ENCODE measurements at regions not wholly inside any gene's neighbourhood (a gene's known extent, or its start where the extent isn't known, plus 50 kb on each side); places are given as distances from the start of the nearest gene placed in this dataset.

- no peak for DNase-seq
These were observed 368.1 kb downstream of the ZEB2 start for GRCh38 chr2:144151851-144152250.

GRCh38 chr2:144151405-144151804, 368.5 kb downstream of the ZEB2 start:
- DNase-seq, result no peak

DNA sequence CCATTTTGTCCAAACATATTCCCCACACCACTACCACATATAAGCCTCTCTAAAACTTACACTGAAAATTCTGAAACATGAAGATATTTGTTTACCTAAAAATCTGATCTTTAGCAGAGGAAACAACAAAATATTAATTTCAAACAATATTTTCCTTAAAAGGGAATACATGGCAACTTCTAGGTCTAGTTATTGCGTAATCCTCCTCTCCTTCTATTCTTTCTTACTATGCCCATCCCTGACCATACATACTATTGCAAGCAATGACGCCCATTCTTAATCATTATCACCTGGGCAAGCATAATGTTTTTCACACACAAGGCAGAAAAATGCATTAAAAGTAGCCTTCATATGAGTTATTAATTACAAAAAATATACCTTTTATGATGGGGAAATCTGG, 372.6 kb downstream of the ZEB2 start:
- DNase-seq, result no peak

GRCh38 chr2:144146876-144147275, 373.0 kb downstream of the ZEB2 start:
- no peak for DNase-seq

DNA sequence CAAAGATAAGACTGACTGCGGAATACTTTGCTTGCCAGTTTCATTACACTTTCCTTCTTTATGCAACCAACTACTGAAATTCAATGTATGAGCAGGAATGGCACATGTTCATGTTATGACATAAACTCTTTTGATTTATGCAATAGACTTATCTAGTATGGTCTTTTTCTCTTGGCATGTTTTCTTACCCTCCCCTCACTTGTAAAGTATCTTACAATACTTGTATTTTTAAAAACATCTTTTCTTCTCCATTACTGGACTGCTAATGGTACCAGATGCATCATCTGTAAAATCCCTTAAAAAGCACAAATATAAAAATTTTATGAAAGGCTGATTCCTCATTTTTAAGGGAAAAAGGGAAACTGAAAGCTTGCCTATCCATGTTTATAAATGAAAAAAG, 373.8 kb downstream of the ZEB2 start:
- DNase-seq, result no peak

- no peak for DNase-seq
These were observed 376.4 kb downstream of the ZEB2 start for GRCh38 chr2:144143294-144144151.

DNA sequence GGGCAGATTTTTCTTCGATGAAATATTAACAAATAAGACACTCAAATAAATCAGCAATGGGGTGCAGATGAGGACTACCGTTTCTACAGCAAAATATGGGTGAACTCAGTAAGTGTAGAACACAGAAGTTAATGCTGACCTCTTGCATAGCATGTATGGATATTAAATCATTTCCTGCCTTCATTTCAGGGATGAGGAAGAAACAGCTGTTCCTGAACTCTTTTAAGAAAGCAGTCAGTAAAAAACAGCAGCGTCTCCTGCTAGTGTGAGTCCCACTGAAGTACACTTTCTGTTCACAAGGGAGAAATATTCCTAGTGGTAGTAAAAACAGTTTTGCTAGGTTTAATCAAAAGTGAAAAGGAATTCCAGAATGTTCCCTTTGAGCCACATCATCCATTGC, 379.0 kb downstream of the ZEB2 start:
- DNase-seq, result no peak

- DNase-seq, result no peak
These were observed 382.1 kb downstream of the ZEB2 start for GRCh38 chr2:144137705-144138428.

- DNase-seq, result no peak
These were observed 382.6 kb downstream of the ZEB2 start for GRCh38 chr2:144137272-144137671.

DNA sequence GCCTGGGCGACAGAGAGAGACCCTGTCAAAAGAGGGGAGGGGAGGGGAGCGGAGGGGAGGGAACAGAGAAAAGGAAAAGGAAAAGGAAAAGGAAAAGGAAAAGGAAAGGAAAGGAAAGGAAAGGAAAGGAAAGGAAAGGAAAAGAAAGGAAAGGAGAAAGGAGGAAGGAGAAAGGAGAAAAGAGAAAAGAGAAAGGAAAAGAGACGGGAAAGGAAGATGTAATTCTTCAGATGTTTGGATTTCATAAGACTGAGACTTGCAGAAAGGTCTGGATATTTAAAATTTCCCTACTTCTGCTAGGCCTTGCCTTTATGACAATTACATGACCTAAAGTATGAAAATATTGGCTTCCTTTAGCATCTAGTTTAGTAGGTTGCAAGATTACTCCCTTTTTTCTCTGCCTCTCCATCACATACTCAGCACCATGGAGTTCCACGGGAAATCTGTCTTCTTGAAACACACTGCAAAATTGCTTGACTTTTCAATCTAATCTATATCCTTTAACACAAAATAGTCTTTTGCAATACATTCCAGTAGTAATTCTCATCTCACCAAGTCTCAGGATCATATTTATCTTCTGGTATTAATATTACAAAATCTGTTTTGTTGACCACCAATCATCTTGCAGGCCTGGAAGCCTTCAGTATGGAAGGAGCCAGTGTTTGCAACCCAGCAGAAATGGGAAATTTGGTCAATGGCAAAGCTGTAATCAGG, 383.5 kb downstream of the ZEB2 start:
- DNase-seq, result no peak

GRCh38 chr2:144133936-144134665, 385.8 kb downstream of the ZEB2 start:
- no peak for DNase-seq

DNA sequence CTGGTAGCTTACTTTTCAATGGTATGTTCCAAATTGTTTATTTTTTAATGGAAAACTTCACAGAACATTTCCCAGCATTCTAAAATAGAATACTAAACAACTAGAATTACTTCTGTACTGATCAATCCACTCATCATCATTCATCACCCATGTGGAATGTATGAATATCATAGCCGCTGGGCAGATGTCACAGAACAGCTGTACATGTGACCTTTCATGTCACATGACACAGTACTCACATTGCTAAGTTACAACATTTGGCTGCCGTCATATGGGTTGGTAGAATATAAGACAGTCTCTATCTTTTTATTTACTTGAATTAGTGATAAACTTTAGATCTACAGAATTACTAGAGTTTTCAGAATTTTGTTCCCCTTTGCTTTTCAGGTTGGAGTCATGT, 387.6 kb downstream of the ZEB2 start:
- DNase-seq, result no peak

DNA sequence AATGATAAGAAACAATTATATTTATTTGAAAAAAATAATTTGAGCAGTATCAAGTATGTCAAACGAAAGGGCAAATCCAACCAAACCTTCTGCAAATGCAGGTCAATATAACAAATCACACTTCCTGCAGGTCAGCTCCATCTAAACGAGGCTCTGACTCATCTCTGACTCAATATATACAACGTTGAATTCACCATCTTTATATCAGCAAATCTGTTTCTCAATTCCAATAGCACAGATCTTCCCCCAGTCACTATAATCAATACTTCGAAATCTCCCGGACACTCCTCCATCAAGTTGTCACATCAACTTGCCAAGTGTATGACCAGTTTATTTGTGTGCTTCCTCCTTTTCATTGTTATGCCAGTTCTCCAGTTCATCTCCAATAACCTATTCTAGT, 388.9 kb downstream of the ZEB2 start:
- no peak for DNase-seq

GRCh38 chr2:144130551-144130950, 389.4 kb downstream of the ZEB2 start:
- no peak for DNase-seq

- DNase-seq, result peak; percentile 48
These were observed 391.7 kb downstream of the ZEB2 start for GRCh38 chr2:144128130-144128746.

GRCh38 chr2:144127693-144128092, 392.2 kb downstream of the ZEB2 start:
- DNase-seq, result no peak

DNA sequence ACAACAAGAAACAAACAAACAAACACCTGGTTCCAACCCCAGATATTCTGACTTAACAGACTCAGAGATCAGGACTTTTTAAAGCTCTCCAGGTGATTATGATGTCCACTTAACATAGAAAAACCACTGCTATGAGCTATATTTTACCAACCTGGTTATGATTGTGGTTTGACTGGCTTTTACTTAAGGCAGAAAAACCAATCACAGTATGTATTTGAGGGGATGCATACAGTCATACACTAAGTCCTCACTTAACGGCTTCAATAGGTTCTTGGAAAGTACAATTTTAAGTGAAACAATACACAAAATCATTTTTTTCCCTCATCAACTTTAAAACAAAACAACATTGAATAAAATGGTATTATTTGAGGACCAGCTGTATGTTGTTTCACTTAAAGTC, 393.6 kb downstream of the ZEB2 start:
- DNase-seq, result no peak

- DNase-seq, result no peak
These were observed 394.2 kb downstream of the ZEB2 start for GRCh38 chr2:144125751-144126150.

GRCh38 chr2:144124882-144125281, 395.0 kb downstream of the ZEB2 start:
- DNase-seq, result no peak

DNA sequence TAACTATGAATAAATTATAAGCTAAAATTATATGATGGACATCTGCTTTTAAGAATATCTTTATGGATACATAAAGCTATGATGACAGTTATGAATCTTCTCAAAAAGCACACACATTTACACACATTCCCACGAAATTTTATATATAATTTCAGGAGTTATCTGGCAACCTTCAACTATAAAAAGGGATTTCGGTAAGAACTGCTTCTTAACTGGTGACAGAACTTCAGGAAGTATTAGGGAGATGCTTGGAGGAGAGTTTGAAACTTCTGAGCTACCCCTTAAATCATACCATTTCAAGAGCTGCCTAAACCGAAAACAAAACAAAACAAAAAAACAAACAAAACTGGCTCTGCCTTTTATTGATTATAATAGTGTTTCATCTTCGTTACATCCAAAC, 399.4 kb downstream of the ZEB2 start:
- DNase-seq, result no peak

DNA sequence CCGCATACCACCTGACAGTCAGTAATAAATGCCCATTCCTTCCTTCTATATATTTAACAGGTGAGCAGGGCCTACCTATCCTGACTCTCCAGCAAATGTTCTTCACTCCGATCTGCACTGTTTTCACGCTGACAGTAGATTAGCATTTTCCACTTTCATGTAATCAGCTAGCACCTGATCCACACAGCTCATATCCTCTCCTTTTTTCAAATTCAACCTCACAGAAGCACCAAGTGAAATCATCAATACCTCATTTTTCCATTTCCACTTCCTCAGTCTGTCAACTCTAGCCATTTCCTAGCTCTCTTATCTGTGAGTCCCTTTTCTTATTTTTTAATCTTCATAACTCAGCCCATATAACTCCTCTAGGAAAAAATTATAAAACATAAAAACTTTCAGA, 402.8 kb downstream of the ZEB2 start:
- no peak for DNase-seq

- DNase-seq, result no peak
These were observed 404.1 kb downstream of the ZEB2 start for GRCh38 chr2:144115739-144116291.
